HCT116 (cell line): ENCODE measurements at regions not wholly inside any gene's neighbourhood (a gene's known extent, or its start where the extent isn't known, plus 50 kb on each side); places are given as distances from the start of the nearest gene placed in this dataset.

ENCODE experiments used
- ATAC-seq: fragments of 200-7000 bp; cut with Tn5 transposase; 2 replicates; pipeline ENCODE4 v1.9.1; 2020; ENCODE audit warnings: mild to moderate bottlenecking, moderate library complexity
- BruUV-seq: library from RNA; stranded (reverse); fragments of 400-500 nt; replicated peaks from 2 replicates; lab custom pipeline; 2021; lab: Mats Ljungman, UMichigan
- CTCF ChIA-PET: fragments of 300-600 bp; sonication (Branson Sonifier 250); formaldehyde crosslinking; loops from one replicate; lab custom pipeline; 2021; ENCODE audit warnings: antibody characterized with exemption; lab: Charles Lee
- POLR2A ChIA-PET: fragments of 300-600, 350-600 bp; sonication (Branson Sonifier 250); formaldehyde crosslinking; loops from one replicate; lab custom pipeline; 2021; ENCODE audit warnings: antibody characterized with exemption; lab: Charles Lee
- RAD21 ChIA-PET, 2 experiments: fragments of 300-600 bp; sonication (Branson Sonifier 250); formaldehyde crosslinking; loops; one replicate each; lab custom pipeline; 2023; ENCODE audit warnings: low total read pairs in 2 of 2; ENCODE audit not compliant: uncharacterized antibody in 2 of 2, unreplicated experiment in 2 of 2, low non-redundant PET in 1 of 2; lab: Charles Lee
- DNase-seq: peaks from one replicate; pipeline ENCODE4 v3.0.0-alpha.2; 2010; ENCODE audit warnings: low read depth, low spot score
- H2AFZ ChIP-seq: fragments of 200-600 bp; shearing (Covaris generic), sonication (generic); 2 replicates; pipeline ENCODE4 v1.6.1; 2017; ENCODE audit warnings: low read depth, mixed run types, mixed read lengths, antibody characterized with exemption, low read length; ENCODE audit not compliant: poor library complexity, severe bottlenecking
- H3K27ac ChIP-seq: 2 replicates; pipeline ENCODE4 v1.5.1; 2012; ENCODE audit warnings: low read depth, low read length
- H3K27me3 ChIP-seq: fragments of 200-600 bp; sonication (generic); 2 replicates; pipeline ENCODE4 v1.6.1; 2016; ENCODE audit warnings: mixed run types, low read length, mixed read lengths; ENCODE audit not compliant: insufficient read depth
- H3K36me3 ChIP-seq, 2 experiments: fragments of 200-500 bp in 1 of 2; fragments of 200-600 bp in 1 of 2; sonication (Bioruptor generic) in 1 of 2; sonication (generic) in 1 of 2; 2 replicates each; pipeline versions ENCODE4 v1.5.1 to v1.6.1; 2014 to 2016; ENCODE audit warnings: low read length in 2 of 2, inconsistent platforms in 1 of 2, mixed read lengths in 1 of 2, mixed run types in 1 of 2; ENCODE audit not compliant: insufficient read depth in 2 of 2, control insufficient read depth in 1 of 2
- H3K4me1 ChIP-seq, 2 experiments: fragments of 200-600 bp in 1 of 2; sonication (generic) in 1 of 2; 2 replicates each; pipeline versions ENCODE4 v1.5.1 to v1.6.1; 2012 to 2017; ENCODE audit warnings: low read length in 2 of 2, inconsistent platforms in 1 of 2, mild to moderate bottlenecking in 1 of 2, mixed read lengths in 1 of 2, mixed run types in 1 of 2, moderate library complexity in 1 of 2; ENCODE audit not compliant: insufficient read depth in 2 of 2, control insufficient read depth in 1 of 2
- H3K4me2 ChIP-seq: fragments of 200-600 bp; sonication (generic); 2 replicates; pipeline ENCODE4 v1.6.1; 2017; ENCODE audit warnings: mixed run types, low read length, mixed read lengths
- H3K4me3 ChIP-seq, 2 experiments: fragments of 200-600 bp in 1 of 2; sonication (generic) in 1 of 2; replicated peaks in 1 of 2; 2 replicates each; pipeline ENCODE4 v1.5.1; 2011 to 2016; ENCODE audit warnings: low read length in 2 of 2, control low read depth in 1 of 2, low read depth in 1 of 2, mild to moderate bottlenecking in 1 of 2, mixed read lengths in 1 of 2, mixed run types in 1 of 2
- H3K79me2 ChIP-seq: fragments of 200-600 bp; sonication (generic); 2 replicates; pipeline ENCODE4 v1.6.1; 2017; ENCODE audit warnings: mild to moderate bottlenecking, mixed run types, low read length, moderate library complexity, mixed read lengths; ENCODE audit not compliant: insufficient read depth
- H3K9ac ChIP-seq: fragments of 200-600 bp; sonication (generic); 2 replicates; pipeline ENCODE4 v1.6.1; 2016; ENCODE audit warnings: low read length, mixed read lengths
- H3K9me2 ChIP-seq: fragments of 200-600 bp; sonication (generic), shearing (Covaris generic); 2 replicates; pipeline ENCODE4 v1.6.1; 2017; ENCODE audit warnings: mixed run types, mild to moderate bottlenecking, moderate library complexity; ENCODE audit not compliant: insufficient read depth
- H3K9me3 ChIP-seq, 2 experiments: fragments of 200-500 bp in 1 of 2; fragments of 200-600 bp in 1 of 2; sonication (Bioruptor generic) in 1 of 2; sonication (generic) in 1 of 2; 2 replicates each; pipeline ENCODE4 v1.6.1; 2014 to 2017; ENCODE audit warnings: low read length in 2 of 2, mixed read lengths in 2 of 2, inconsistent platforms in 1 of 2, low read depth in 1 of 2, mild to moderate bottlenecking in 1 of 2, mixed run types in 1 of 2, moderate library complexity in 1 of 2; ENCODE audit not compliant: control insufficient read depth in 1 of 2, insufficient read depth in 1 of 2
- H4K20me1 ChIP-seq: fragments of 200-600 bp; sonication (generic), shearing (Covaris generic); 2 replicates; pipeline ENCODE4 v1.6.1; 2017; ENCODE audit warnings: mixed run types, mild to moderate bottlenecking, moderate library complexity; ENCODE audit not compliant: insufficient read depth
- CEBPB ChIP-seq: IDR thresholded peaks from 2 replicates; pipeline ENCODE4 v1.6.1; 2012; ENCODE audit warnings: low read depth
- EGR1 ChIP-seq: IDR thresholded peaks from 2 replicates; pipeline ENCODE4 v1.6.1; 2012; ENCODE audit warnings: low read depth
- ELF1 ChIP-seq: IDR thresholded peaks from 2 replicates; pipeline ENCODE4 v1.6.1; 2012; ENCODE audit warnings: low read depth, borderline replicate concordance
- YY1 ChIP-seq: IDR thresholded peaks from 2 replicates; pipeline ENCODE4 v1.6.1; 2011; ENCODE audit warnings: low read length, low read depth, moderate library complexity, mild to moderate bottlenecking; ENCODE audit not compliant: insufficient replicate concordance; ENCODE audit errors: extremely low read depth
- intact Hi-C: fragments of 100-400 bp; cut with micrococcal nuclease; formaldehyde crosslinking; loops from 2 replicates; pipeline ENCODE4 v1.10.0; 2022
- TF ChIP-seq, protein P1 (sequence below): IDR thresholded peaks from 2 replicates; pipeline ENCODE4 v1.6.1; 2012
- TF ChIP-seq, protein P2 (sequence below): IDR thresholded peaks from 2 replicates; pipeline ENCODE4 v1.6.1; 2011; ENCODE audit warnings: mild to moderate bottlenecking, low read length, moderate library complexity; ENCODE audit not compliant: insufficient replicate concordance; ENCODE audit errors: extremely low read depth
- TF ChIP-seq, protein P3 (sequence below), 3 experiments: fragments of 200-600 bp in 1 of 3; sonication (generic) in 1 of 3; IDR thresholded peaks in 2 of 3; conservative IDR thresholded peaks in 1 of 3; 2 replicates each; pipeline ENCODE4 v1.5.1; 2012 to 2017; ENCODE audit warnings: low read depth in 2 of 3, low read length in 2 of 3, antibody characterized with exemption in 1 of 3, borderline replicate concordance in 1 of 3, control low read depth in 1 of 3, mild to moderate bottlenecking in 1 of 3, mixed read lengths in 1 of 3, mixed run types in 1 of 3, moderate library complexity in 1 of 3; ENCODE audit not compliant: insufficient read depth in 1 of 3
- TF ChIP-seq, protein P4 (sequence below): IDR thresholded peaks from 2 replicates; pipeline ENCODE4 v1.6.1; 2012

DNA sequence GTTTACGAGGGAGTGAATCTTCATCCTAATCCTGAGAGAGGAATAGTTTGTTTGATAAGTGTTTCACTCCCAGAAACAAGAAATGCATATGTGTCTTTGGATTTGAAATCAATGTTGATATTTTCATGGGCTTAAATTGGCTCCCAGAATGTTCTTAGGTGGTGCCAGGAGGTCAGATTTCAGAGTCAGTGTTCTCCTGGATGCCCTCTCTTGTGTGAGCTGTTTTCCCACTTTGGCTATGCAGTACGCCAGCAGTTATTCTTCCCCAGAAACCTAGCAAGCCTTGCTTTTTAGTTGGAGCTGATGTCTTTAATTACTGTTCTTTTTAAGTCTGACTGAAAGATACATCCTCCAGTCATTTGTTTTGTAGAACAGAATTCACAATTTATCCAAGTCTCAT is 291.4 kb downstream of the DNAJB9 start:
- Histone ChIP-seq H3K27me3 (no peaks in the 10 kb centered on the region), H3K4me1 (no peaks in the 10 kb centered on the region), H3K27ac (no peak overlapping the region), H4K20me1 (no peaks in the 10 kb centered on the region; the same call in 1 of the 2 replicates), H3K9me2 (no peaks in the 10 kb centered on the region), H3K4me3 (no peak overlapping the region), H2AFZ (no peak overlapping the region), H3K9me3 (no peaks in the 10 kb centered on the region), H3K4me2 (no peak overlapping the region), H3K36me3 (no peaks in the 10 kb centered on the region), H3K9ac (no peak overlapping the region), H3K79me2 (no peaks in the 10 kb centered on the region)
- intact Hi-C loops: no loop called here
- BruUV-seq: no TSS peak
- no peak for ATAC-seq
- RAD21 ChIA-PET: no interaction called here
- CTCF ChIA-PET: no interaction called here
- no peak for TF ChIP-seq ELF1
- TF ChIP-seq EGR1: no peak
- TF ChIP-seq, protein P1, sequence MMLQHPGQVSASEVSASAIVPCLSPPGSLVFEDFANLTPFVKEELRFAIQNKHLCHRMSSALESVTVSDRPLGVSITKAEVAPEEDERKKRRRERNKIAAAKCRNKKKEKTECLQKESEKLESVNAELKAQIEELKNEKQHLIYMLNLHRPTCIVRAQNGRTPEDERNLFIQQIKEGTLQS: no peak
- TF ChIP-seq, protein P2, sequence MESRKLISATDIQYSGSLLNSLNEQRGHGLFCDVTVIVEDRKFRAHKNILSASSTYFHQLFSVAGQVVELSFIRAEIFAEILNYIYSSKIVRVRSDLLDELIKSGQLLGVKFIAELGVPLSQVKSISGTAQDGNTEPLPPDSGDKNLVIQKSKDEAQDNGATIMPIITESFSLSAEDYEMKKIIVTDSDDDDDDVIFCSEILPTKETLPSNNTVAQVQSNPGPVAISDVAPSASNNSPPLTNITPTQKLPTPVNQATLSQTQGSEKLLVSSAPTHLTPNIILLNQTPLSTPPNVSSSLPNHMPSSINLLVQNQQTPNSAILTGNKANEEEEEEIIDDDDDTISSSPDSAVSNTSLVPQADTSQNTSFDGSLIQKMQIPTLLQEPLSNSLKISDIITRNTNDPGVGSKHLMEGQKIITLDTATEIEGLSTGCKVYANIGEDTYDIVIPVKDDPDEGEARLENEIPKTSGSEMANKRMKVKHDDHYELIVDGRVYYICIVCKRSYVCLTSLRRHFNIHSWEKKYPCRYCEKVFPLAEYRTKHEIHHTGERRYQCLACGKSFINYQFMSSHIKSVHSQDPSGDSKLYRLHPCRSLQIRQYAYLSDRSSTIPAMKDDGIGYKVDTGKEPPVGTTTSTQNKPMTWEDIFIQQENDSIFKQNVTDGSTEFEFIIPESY: no peak
- TF ChIP-seq YY1: no peak
- TF ChIP-seq, protein P3, sequence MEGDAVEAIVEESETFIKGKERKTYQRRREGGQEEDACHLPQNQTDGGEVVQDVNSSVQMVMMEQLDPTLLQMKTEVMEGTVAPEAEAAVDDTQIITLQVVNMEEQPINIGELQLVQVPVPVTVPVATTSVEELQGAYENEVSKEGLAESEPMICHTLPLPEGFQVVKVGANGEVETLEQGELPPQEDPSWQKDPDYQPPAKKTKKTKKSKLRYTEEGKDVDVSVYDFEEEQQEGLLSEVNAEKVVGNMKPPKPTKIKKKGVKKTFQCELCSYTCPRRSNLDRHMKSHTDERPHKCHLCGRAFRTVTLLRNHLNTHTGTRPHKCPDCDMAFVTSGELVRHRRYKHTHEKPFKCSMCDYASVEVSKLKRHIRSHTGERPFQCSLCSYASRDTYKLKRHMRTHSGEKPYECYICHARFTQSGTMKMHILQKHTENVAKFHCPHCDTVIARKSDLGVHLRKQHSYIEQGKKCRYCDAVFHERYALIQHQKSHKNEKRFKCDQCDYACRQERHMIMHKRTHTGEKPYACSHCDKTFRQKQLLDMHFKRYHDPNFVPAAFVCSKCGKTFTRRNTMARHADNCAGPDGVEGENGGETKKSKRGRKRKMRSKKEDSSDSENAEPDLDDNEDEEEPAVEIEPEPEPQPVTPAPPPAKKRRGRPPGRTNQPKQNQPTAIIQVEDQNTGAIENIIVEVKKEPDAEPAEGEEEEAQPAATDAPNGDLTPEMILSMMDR (IDR thresholded peaks at IDR 0.05 in 2 of 3, conservative IDR thresholded peaks at IDR 0.05 in 1 of 3; ENCODE audit: borderline replicate concordance in 1 of 3, insufficient read depth in 1 of 3, low read depth in 2 of 3, low read length in 2 of 3): no peak
- TF ChIP-seq, protein P4, sequence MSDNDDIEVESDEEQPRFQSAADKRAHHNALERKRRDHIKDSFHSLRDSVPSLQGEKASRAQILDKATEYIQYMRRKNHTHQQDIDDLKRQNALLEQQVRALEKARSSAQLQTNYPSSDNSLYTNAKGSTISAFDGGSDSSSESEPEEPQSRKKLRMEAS: no peak
- no peak for TF ChIP-seq CEBPB
- POLR2A ChIA-PET: no interaction called here
- no peak for DNase-seq
